Erythroblast (primary cell): ENCODE measurements at regions not wholly inside any gene's neighbourhood (a gene's known extent, or its start where the extent isn't known, plus 50 kb on each side); places are given as distances from the start of the nearest gene placed in this dataset.
"Not testable (repeated sequence)": the region's sequence is repeated elsewhere in the genome, so short reads cannot be mapped to it uniquely, and the experiment has no call there.

Source experiments
- GATA1 ChIP-seq: IDR thresholded peaks from 2 replicates; pipeline ENCODE4 v1.6.1; 2011; ENCODE audit warnings: low read depth, mild to moderate bottlenecking, control low read depth, low read length, moderate library complexity
- POLR2A ChIP-seq: IDR thresholded peaks from 2 replicates; pipeline ENCODE4 v1.6.1; 2011; ENCODE audit warnings: mild to moderate bottlenecking, low read length

GRCh38 chr2:131668794-131669540 lies 141.3 kb downstream of the CCDC74A start:
- not testable (repeated sequence) for TF ChIP-seq POLR2A, GATA1
